GM21529 (cell line): ENCODE measurements at regions not wholly inside any gene's neighbourhood (a gene's known extent, or its start where the extent isn't known, plus 50 kb on each side); places are given as distances from the start of the nearest gene placed in this dataset.

Experiments used
- ATAC-seq: cut with Tn5 transposase; IDR thresholded peaks from one replicate; pipeline ENCODE4 v1.9.1; 2021; ENCODE audit not compliant: unreplicated experiment

- no peak for ATAC-seq
Observed at GRCh38 chr20:12353842-12354241, 436.1 kb downstream of the BTBD3 start.

GRCh38 chr20:12354725-12355124, 437.0 kb downstream of the BTBD3 start:
- ATAC-seq: no peak

GRCh38 chr20:12355185-12355584, 437.5 kb downstream of the BTBD3 start:
- no peak for ATAC-seq

- no peak for ATAC-seq
Observed at GRCh38 chr20:12358006-12358654, 440.4 kb downstream of the BTBD3 start.

GRCh38 chr20:12358655-12359009, 440.9 kb downstream of the BTBD3 start:
- ATAC-seq: no peak

GRCh38 chr20:12371990-12372389, 454.3 kb downstream of the BTBD3 start:
- no peak for ATAC-seq

GRCh38 chr20:12372557-12372956, 454.9 kb downstream of the BTBD3 start:
- no peak for ATAC-seq

GRCh38 chr20:12375967-12376366, 458.3 kb downstream of the BTBD3 start:
- ATAC-seq: no peak

- no peak for ATAC-seq
Observed at GRCh38 chr20:12383821-12384220, 466.1 kb downstream of the BTBD3 start.

- ATAC-seq: no peak
Observed at GRCh38 chr20:12386821-12387220, 469.1 kb downstream of the BTBD3 start.

GRCh38 chr20:12391099-12391498, 473.4 kb downstream of the BTBD3 start:
- ATAC-seq: no peak

- ATAC-seq: no peak
Observed at GRCh38 chr20:12394786-12395185, 477.1 kb downstream of the BTBD3 start.

- ATAC-seq: no peak
Observed at GRCh38 chr20:12395353-12395752, 477.7 kb downstream of the BTBD3 start.

- ATAC-seq: no peak
Observed at GRCh38 chr20:12395760-12396159, 478.1 kb downstream of the BTBD3 start.

- ATAC-seq: no peak
Observed at GRCh38 chr20:12399110-12399836, 481.6 kb downstream of the BTBD3 start.

GRCh38 chr20:12404941-12405340, 487.2 kb downstream of the BTBD3 start:
- no peak for ATAC-seq

- no peak for ATAC-seq
Observed at GRCh38 chr20:12406978-12407377, 489.3 kb downstream of the BTBD3 start.

- no peak for ATAC-seq
Observed at GRCh38 chr20:12409501-12409900, 491.8 kb downstream of the BTBD3 start.

GRCh38 chr20:12410783-12411182, 493.1 kb downstream of the BTBD3 start:
- no peak for ATAC-seq

GRCh38 chr20:12411246-12411940, 493.7 kb downstream of the BTBD3 start:
- ATAC-seq: no peak

GRCh38 chr20:12413116-12413515, 495.4 kb downstream of the BTBD3 start:
- ATAC-seq: no peak
